Astrocyte (in vitro differentiated cells and primary cell): ENCODE measurements at regions not wholly inside any gene's neighbourhood (a gene's known extent, or its start where the extent isn't known, plus 50 kb on each side); places are given as distances from the start of the nearest gene placed in this dataset.

ENCODE experiments used
- CTCF ChIP-seq: IDR thresholded peaks from 2 replicates; pipeline ENCODE4 v1.5.1; 2011; ENCODE audit warnings: low read depth, mild to moderate bottlenecking, inconsistent platforms, low read length, moderate library complexity; ENCODE audit not compliant: insufficient read depth
- EZH2 ChIP-seq: IDR thresholded peaks from 2 replicates; pipeline ENCODE4 v1.6.1; 2012; ENCODE audit warnings: mild to moderate bottlenecking, low read length, inconsistent platforms; ENCODE audit not compliant: insufficient read depth

GRCh38 chr3:76293856-76294255 is 508.5 kb upstream of the ZNF717 start:
- no peak for TF ChIP-seq CTCF
- no peak for TF ChIP-seq EZH2
